ENCODE measurements at regions not wholly inside any gene's neighbourhood (a gene's known extent, or its start where the extent isn't known, plus 50 kb on each side); places are given as distances from the start of the nearest gene placed in this dataset.
"Not testable (repeated sequence)": the region's sequence is repeated elsewhere in the genome, so short reads cannot be mapped to it uniquely, and the experiment has no call there.

DNA sequence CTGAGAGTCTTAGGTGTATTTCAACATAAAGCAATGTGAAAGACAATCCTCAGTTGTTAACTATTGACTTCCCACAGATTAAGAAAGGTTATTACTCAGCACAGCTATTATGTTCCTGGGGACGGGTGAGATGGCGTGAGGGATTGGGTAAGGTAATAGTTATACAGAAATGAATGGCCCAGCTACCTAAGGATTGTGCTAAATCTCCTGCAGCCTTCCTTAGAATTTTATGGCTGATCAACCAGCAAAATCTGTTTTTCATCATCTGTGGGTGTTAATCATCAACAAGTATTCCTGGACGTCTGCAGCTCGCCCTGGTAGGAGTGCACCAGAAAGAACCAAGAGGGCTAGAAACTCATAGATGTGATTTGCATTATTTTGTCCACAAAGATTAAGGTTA is 146.0 kb upstream of the IVNS1ABP start:
- no peak for DNase-seq

- DNase-seq: not testable (repeated sequence)
Measured at GRCh38 chr1:185460723-185461122, 143.7 kb upstream of the IVNS1ABP start.

GRCh38 chr1:185459141-185459540 is 142.1 kb upstream of the IVNS1ABP start:
- no peak for DNase-seq

GRCh38 chr1:185458670-185459069 is 141.6 kb upstream of the IVNS1ABP start:
- no peak for DNase-seq

DNA sequence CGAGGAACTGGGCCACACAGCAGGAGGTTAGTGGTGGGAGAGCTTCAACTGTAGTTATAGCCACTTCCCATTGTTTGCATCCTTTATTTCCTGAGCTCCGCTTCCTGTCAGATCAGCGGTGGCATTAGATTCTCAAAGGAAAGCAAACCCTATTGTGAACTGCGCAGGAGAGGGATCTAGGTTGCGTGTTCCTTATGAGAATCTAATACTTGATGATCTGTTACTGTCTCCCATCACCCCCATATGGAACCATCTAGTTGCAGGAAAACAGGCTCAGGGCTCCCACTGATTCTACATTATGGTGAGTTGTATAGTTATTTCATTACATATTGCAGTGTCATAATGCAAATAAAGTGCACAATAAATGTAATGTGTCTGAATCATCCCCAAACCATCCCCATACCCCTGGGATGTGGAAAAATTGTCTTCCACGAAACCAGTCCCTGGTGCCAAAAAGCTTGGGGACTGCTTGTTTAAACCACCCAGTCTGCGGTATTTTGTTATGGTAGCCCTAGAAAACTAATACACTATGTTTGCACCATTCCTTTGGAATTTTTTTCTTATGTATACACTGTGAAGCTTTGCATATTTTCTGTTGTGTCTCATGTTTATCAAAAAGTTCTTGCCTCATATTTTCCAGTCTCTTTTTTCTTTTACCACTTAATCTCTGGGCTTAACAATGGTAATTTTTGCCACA is 136.6 kb upstream of the IVNS1ABP start:
- no peak for DNase-seq

GRCh38 chr1:185450917-185451316 is 133.9 kb upstream of the IVNS1ABP start:
- DNase-seq: no peak

DNA sequence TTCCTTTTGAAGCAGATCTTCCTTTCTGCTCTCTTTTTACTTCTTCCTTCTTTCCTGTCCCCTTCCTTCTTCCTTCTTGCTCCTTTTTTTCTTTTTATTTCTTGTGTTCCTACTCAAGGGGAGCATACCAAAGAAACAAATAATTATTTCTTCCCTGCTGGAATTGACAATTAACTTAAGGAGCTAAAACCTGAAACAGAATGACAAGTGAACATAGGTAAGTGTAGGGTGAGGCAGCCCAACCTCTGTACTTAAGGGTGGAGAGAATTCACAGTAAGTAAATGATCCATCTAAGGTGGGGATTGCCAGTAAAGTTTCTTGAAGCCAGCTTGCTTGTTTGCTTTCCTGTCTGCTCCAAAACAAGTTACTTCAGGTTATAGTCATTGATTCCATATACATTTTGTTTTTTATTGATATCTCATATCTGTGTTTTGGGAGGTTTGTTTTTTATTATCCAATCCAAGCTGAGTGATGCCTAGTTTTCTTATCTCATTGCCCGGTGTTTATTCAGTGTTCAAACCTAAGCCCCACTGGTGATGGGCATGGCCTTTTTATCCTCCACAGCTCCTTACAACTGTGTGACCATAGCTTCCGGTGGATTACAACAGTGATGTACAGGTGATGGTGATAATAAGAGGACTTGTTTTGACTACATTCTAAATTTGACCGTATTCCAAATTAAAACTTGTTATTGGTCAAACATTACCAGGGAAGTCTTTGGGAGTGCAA is 133.2 kb upstream of the IVNS1ABP start:
- DNase-seq: no peak

DNA sequence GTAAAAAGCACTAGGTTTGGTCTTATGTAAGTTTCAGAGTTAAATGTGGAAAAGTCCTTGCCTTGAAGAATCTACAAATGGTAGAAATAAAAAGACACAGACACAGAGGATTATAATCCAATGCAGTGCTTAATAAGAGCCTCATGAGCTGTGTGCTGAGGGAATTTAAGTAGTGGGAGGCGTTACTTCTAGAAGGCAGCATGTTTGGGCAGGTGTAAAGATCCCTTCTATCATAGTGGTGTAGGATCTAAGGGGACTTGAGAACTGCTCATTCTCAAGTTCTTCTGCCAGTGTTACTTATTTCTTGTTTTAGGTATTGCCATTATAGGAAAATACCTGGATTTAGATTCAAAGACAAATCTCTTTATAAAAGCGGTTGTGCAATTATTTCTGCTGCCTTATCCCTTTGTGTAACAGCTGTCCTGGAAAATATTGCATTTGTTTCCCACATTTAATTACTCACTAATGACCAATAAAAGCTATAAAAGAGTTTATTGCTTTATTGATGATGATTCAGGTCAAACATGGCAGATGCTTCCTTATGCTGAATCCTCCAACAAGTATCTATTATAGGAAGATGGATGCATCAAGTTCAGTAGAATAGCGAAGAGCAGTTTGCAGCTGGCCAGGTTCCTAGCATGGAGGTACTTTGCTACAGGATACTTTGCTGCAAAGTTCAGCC is 132.5 kb upstream of the IVNS1ABP start:
- DNase-seq: no peak

DNA sequence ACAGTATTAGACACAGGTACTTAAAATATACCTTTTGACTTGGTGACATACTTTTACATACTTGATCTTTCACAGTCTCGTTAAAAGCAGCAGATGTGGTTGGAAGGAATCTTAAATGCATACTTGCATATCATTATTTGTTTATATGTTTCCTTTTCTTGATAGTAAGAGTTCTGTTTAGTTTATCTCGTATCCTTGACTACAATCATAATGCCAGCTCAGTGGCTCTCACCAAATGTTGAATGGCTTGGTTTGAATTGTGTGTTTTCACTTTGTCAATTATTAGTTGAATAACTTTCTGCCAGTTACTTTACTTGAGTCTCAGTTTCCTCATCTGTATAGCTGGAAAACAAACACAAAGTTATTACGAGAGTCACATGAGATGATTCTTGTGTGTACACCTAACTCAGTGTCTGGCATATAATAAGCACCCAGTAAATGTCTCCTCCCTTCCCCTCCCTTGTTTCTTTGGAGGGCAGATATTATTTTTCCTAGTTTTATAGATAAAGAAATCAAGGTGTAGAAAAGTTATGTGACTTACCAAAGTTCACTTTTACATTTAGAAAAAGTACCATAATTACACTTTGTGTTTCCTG is 131.6 kb upstream of the IVNS1ABP start:
- no peak for DNase-seq

DNA sequence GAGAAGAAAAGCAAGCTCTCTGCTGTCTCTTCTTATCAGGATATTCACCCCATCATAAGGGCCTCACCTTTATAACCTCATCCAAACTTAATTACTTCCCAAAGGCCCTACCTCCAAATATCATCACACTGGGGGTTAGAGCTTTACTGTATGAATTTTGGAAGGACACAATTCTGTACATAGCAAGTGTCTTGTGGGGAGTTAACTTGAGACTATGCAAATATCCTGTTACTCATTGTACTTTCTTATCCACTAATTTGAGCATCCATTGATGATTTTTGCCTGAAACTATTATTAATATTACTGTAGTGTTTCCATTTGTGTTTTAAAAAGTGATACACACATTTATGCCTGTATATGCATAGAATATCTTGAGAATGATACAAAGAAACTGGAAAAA is 129.1 kb upstream of the IVNS1ABP start:
- DNase-seq: no peak

DNA sequence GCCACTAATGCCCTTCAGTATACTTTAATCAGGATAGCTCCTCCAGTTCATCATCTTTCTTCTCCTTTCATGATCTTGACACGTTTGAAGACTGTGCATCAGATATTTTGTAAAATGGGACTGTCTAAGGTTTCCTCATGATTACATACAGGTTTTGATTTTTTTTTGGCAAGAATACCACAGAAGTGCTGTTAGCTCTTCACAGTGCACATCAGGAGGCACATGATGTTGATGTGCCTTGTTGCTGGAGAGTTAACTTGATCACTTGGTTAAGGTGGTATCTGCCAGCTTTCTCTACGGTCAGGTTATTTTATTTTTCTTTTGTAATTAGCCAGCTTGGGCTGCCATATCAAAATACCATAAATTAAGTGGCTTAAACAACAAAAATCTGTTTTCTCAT is 128.6 kb upstream of the IVNS1ABP start:
- no peak for DNase-seq

- DNase-seq: no peak
Measured at GRCh38 chr1:185444676-185445075, 127.6 kb upstream of the IVNS1ABP start.

- no peak for DNase-seq
Measured at GRCh38 chr1:185442050-185442449, 125.0 kb upstream of the IVNS1ABP start.

DNA sequence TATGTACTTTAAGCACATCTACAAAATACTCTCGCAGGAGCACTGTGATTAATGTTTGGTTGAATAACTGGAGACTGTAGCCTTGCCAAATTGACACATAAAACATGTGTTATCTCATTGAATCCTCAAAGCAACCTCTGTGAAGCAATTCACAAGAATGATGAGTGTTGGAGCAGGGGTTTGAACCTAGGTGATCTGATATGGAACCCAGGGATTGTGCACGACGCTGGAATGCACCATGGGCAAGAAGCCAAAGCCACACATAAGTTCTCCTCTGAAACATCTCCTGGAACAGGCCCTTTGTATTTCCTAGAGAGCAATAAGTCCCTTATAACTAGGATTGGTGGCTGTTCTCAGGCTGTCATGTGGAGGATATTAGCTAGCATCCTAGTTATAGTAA is 124.6 kb upstream of the IVNS1ABP start:
- no peak for DNase-seq

GRCh38 chr1:185440877-185441276 is 123.8 kb upstream of the IVNS1ABP start:
- no peak for DNase-seq

GRCh38 chr1:185439727-185440415 is 122.8 kb upstream of the IVNS1ABP start:
- peak; percentile 23 for DNase-seq

- no peak for DNase-seq
Measured at GRCh38 chr1:185438936-185439335, 121.9 kb upstream of the IVNS1ABP start.

GRCh38 chr1:185435696-185436379 is 118.8 kb upstream of the IVNS1ABP start:
- DNase-seq: no peak

DNA sequence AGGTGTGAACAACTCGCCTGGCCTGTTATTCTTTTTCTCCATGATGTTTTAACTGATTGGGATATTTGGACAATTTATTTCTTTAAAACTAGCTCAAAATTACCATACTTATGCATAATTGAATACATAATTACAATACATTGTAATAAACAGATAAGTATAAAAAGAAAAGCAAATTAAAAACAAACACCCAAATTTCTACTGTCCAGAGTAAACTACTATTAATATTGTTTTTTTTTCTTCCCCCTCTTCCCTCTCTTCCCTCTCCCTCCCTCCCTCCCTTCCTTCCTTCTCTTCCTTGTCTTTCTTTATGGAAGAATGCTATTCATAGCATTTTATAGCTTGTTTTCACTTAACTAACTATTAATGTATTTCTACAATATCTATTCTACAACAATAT is 117.7 kb upstream of the IVNS1ABP start:
- no peak for DNase-seq

GRCh38 chr1:185433667-185434066 is 116.6 kb upstream of the IVNS1ABP start:
- DNase-seq: no peak

DNA sequence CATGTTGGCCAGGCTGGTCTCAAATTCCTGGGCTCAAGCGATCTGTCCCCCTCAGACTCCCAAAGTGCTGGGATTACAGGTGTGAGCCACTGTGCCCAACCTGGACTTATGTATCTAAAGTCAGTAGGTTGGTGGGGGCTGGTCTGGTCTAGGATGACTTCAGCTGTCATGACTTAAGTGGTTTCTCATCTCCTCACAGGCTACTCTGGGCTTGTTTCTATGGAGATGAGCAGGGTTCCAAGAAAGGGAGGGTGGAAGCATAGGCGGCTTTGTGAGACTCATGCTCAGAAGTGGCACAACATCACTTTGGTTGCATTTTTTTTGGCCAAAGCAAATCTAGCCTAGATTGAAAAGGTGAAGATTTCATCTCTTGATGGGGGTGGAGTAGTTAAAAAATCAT is 115.9 kb upstream of the IVNS1ABP start:
- DNase-seq: no peak

GRCh38 chr1:185431612-185432011 is 114.6 kb upstream of the IVNS1ABP start:
- DNase-seq: no peak

Measured in hematopoietic multipotent progenitor cell treated with erythropoietin and hydrocortisone succinate and interleukin-3 and kit ligand, for 6 days (in vitro differentiated cells).